GM18499 (cell line): ENCODE measurements at regions not wholly inside any gene's neighbourhood (a gene's known extent, or its start where the extent isn't known, plus 50 kb on each side); places are given as distances from the start of the nearest gene placed in this dataset.
"Not testable (repeated sequence)": the region's sequence is repeated elsewhere in the genome, so short reads cannot be mapped to it uniquely, and the experiment has no call there.

Source experiments
- ATAC-seq: cut with Tn5 transposase; IDR thresholded peaks from one replicate; pipeline ENCODE4 v1.9.1; 2021; ENCODE audit warnings: moderate number of reproducible peaks; ENCODE audit not compliant: insufficient read depth, unreplicated experiment

DNA sequence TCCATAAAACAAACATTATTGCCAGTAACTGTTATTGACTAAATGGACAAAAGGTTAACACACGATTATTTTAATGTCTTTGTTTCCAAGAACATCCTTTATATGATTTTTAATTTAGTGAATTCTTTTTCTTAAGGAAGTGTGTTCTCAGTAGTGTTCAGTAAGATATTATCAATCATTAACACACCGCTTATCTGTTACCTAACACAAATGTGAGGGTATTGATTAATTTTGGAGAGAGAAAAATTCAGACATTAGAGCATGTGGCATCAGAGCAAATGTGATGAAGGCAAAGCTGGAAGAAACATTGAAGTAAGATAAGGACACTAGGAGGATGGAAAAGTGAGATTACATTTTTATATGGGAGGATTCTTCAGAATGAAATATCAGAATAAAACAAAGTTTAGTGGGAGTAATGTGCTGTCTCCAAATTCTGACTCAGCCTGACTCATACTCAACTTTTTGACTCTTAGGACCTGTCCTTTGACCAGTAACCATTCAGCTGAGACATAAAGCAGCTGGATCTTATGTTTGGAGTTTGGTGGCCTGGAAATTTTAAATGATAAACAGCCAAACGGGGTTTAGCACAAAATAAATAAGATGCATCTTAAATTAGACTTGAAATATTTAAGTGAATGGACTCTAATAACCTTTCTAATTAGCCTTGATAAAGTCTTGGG lies 348.6 kb downstream of the CD109 start:
- ATAC-seq, result no peak

DNA sequence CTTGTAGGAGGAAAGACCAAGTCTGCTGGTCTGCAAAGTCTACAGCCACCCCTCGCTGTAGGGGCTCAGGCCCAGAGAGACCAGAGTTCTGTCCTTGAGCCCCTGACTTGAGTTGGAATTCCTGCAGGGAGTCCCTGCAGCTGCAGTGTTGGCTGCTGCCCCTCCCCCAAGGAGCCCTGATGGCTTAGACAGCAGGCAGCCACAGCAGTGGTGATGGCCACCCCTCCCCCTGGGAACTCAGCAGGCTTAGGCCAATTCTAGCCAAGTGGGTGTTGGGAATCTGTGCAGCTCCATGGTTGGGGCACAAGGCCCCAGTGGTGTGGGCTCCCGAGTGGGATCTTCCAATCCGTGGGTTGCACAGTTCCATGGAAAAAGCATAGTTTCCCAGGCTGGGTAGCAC lies 345.4 kb downstream of the CD109 start:
- no peak for ATAC-seq

DNA sequence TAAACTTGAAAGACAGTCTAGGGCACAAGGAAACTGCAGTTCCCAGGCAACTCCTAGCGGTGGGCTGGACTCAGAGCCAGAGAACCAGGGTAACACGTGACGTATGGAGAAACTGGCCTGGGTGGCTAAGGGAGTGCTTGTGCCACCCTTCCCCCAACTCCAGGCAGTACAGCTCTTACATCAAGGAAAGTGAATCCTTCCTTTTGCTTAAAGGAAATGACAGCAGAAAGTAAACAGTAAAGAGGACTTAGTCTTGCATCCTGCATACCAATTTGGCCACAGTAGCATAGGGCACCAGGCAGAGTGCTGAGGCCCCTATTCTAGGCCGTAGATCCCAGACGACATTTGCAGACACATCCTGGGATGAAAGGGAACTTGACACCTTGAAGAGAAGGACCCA lies 322.8 kb downstream of the CD109 start:
- no peak for ATAC-seq

DNA sequence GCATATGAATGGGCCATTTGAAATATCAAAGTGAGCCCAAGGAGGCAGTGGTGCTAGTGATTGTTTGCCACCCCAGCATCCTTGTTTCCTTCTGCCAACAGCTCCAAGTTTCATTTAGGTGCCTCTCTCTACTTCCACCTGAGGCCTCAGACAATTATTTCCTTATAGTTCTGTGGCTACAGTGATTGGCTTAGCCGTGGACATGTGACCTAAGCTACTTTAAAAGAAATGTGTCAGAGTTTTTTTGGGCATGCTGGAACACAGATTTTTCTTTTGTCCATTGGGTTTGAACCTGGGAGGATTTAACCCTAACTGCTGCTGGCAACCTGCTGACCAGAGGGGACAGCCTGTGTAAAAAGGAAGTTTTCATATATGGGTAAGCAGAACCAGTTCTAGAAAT lies 319.4 kb downstream of the CD109 start:
- ATAC-seq, result no peak

DNA sequence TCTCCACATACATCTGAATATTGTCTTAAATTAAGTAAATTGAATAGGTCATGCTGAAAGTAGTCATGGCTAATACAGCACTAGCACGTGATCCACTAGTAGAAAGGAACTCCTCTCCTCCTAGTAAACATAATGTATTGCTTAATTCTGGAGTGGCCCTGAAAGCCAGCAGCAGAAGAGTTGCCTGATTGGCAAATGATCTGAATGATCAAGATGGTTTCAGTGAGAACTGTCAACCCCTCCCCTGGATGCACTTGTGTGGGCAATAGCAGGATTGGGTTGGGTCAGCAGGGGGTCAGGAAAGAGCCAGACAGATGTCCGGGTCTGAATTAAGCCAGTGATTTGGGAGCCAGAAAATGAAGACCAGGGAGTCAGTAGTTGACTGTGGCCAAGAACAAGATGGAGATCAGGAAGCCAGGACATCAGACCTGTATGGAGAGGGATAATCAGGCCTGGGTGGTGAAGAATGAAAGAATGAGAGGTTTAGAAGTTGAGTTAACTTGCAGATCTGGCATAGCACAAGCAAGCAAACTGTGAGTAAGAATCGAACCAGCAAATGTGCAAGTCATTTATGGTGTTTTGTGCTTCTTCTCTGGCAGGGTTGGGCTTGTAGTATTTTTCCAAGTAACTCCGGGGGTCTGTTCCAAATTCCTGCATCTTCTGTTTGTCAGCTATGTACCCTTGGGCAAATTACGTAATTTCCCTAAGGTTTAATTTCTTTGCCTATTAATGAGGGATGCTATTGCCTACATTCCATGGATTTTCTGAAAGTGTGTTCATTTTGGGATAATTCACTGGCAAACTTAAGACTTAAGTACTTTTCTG lies 304.9 kb downstream of the CD109 start:
- no peak for ATAC-seq

DNA sequence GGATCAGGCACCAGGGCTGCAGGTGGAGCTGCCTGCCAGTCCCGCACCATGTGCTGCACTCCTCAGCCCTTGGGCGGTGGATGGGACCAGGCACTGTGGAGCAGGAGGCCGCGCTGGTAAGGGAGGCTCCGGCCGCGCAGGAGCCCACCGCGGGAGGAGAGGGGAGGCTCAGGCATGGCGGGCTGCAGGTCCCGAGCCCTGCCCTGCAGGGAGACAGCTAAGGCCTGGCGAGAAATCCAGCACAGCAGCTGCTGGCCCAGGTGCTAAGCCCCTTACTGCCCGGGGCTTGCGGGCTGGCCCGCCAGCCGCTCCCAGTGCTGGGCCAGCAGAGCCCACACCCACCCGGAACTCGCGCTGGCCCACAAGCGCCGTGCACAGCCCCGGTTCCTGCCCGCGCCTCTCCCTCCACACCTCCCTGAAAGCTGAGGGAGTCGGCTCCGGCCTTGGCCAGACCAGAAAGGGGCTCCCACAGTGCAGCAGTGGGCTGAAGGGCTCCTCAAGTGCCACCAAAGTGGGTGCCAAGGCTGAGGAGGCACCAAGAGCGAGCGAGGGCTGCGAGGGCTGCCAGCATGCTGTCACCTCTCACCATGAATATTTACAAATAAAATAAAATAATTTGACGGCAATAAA lies 294.7 kb downstream of the CD109 start:
- ATAC-seq, result not testable (repeated sequence)

DNA sequence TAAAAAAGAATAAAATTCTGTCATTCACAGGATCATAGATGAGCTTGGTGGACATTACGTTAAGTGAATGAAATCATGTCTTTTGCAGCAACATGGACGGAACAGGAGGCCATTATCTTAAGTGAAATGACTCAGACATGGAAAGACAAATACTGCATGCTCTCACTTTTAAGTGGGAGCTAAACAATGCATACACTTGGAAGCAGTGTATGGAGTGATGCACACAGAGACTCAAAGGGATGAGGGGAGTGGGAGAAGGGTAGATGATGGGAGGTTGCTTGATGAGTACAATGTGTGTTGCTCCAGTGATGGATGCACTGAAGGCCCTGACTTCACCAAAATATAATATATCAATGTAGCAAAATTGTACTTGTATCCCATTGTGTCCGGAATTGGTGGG lies 293.4 kb downstream of the CD109 start:
- no peak for ATAC-seq

DNA sequence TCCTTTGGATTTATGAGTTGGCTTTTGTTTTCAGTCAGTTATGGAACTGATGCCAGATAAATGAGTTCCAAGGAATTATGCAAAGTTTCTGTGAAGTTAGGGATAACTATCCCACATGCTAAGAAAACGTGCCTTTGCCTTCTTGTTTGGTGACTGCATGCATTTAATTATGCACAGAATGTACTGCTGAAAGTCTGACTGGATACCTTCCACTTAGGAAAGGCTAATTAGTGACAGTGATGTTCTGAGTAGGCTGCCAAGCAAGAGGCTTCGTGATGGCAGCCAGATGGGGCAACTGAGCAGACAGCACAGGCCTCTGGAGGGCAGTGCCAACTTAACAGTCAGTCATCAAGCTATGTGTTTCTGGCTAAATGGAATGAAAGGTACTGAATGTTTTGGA lies 289.9 kb downstream of the CD109 start:
- no peak for ATAC-seq

DNA sequence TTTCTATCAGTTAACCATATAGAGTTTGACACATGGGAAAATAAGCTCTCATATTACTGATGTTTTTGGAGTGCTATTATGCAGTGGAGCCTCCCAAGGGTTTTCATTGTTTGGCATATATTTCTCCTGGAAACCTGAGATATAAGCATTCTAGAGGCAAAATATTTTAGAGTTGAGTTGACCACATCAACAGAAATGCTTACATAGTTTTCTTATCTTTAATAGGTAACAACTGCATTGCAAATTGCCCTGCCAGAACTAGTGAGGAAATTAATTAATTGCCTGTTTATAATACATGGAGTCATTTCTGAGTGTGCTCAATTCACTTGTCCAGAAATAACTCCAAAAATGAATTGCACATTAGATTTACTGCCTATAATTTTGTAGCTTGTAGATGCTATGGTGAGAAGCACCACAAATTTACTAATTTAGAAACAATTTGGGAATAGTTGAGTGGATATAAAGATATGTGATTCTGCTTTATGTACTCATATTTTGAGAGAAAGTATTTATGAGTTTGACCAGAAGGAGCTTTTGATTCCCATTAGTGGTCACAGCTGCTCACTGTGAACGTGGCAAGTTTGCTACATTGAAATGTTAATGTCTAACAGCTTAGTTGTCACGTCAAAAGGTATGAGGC lies 288.7 kb downstream of the CD109 start:
- ATAC-seq, result no peak

DNA sequence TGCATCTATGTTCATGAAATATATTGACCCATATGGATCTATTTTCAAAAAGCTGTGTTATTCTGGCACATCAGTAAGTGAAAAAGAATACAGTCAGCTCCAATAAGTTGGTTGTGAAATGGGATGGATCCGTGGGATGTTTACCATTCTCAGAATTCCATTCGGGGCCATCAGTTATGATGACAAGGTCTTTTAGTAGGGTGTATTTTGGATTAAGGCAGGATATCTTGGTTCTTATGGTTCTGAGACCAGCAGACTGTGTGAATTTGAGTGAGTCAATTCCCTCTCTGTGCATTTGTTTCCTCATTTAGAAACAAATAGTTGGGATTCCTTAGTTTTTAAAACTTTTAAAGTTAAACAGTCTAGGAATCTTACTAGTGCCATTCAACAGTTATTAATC lies 287.4 kb downstream of the CD109 start:
- no peak for ATAC-seq

DNA sequence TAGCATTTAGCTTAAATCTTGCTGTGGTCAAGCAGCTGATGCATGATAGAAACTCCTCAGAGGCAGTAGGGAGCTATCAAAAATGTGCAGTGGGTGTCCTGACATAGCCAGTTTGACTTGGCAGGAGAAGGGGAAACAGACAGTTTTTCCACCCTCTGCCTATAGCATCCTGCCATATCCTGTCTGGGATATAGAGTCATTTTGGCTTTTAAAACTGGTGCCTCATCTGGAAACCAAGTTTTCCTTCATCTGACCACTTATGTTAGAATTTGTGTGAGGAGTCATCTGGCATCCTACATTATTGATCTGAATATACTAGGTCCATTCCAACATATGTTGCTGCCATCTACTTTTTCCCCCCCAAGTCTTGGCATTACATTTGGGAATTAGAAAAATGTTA lies 284.1 kb downstream of the CD109 start:
- ATAC-seq, result no peak

DNA sequence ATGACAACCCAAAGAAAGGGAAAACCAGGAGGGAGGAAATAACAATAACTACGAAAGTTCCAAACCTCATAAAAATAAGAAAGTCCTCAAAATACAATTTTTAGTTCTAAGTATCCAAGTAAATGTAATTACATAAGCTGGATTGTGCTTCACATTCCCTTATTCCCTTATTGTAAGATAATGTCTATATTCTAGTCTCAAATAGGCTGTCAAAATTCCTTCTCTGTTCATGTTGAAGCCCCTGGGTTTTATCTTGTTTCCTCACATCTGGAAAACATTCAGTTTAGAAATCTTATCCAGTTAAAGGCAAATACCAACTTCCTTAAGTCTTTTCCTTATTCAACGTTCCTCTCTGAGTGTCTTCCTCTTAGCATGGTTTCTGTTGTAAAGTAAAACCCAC lies 282.3 kb downstream of the CD109 start:
- no peak for ATAC-seq

DNA sequence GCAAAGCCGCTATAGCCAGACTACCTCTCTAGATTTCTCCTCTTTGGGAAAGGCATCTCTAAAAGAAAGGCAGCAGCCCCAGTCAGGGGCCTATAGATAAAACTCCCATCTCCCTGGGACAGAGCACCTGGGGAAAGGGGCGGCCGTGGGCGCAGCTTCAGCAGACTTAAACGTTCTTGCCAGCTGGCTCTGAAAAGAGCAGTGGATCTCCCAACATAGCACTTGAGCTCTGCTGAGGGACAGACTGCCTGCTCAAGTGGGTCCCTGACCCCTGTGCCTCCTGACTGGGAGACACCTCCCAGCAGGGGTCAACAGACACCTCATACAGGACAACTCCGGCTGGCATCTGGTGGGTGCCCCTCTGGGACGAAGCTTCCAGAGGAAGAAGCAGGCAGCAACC lies 276.5 kb downstream of the CD109 start:
- ATAC-seq, result not testable (repeated sequence)

DNA sequence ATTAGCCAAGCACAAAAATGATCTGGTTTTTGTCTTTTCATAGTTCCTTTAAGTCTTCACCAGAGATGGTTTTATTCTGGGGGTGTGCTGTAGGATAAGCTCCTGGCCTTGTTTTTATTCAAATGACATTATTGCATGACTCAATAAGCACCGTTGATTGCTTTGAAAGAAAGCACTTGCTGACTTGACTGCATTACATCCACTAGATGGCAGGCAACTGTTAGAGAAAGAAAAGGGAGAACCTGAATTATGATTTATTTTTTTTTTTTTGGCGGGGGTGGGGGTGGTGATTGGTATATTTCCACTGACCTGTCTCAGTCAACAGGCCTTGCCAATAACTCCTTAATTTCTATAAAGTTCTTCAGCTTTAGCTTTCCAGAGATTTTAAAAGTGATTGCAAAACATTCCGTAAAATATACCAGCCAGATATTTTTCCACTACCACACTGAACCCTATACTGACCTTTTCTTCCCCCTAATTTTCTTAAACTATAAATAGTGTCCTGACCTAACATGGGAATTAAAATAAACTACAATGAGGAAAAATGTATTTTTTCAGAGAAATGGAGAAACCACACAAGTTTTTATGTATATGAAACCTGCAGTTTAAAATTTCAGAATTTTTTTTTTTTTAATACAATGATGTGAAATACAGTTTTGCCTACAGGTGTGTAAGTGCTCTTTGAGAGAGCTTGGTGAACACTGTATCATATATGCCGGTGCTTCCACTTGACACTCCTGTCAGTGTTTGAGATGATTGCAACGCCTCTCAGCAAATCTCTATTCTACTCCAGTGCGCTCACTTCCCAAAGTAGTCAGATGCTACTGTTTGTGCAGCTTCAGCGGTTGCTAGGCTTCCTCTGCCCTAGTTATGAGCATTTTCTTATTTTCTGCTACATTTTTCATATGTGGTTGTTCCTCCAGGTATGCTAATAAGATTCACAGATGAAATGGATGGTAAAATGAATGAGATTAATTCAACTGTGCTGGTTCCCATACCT lies 274.3 kb downstream of the CD109 start:
- ATAC-seq, result no peak

DNA sequence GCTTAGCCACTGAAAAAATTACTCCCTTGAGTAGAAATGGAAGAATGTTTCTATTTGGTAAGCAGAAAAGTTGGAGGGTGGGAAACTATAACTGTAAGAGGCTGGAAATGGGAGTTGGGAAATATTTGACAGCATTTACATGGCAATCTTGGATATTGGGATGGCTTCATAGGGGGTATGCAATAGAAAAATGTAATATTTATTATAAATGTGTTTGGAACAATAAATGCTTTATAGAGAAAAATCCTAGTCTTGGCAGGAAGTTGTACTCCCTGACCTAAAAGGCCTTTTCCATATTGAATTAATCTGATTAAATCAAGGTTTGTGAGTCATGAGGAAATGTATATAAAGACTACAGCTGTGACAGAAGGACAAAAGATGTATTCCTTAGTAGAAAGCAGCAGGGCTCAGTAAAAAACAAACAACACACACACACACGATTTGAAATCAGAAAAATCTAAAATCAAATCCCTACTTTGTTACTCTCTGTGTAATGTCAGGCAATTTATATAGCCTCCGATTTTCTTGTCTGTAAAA lies 272.3 kb downstream of the CD109 start:
- no peak for ATAC-seq

DNA sequence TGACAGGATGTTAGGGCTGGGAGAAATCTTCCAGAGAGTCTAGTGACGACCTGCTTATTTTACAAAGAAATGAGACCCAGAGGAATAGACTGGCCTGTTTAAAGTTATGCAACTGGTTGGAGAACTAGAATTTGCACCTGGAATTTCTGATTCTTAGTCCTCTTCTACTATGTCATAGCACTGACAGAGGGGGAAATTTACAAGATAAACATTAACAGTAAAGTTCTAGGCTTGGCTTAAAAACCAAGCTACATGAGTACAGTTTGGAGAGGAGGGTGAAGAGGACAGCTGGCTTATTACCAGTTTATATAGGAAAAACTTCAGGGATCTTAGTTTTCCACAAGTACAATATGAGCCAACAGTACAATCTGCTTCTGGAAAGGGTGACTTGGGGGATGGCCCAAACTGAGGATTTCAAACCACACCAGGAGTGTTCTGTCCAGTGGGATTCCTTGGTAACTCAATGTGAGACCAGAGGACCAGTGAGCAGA lies 269.6 kb downstream of the CD109 start:
- no peak for ATAC-seq

DNA sequence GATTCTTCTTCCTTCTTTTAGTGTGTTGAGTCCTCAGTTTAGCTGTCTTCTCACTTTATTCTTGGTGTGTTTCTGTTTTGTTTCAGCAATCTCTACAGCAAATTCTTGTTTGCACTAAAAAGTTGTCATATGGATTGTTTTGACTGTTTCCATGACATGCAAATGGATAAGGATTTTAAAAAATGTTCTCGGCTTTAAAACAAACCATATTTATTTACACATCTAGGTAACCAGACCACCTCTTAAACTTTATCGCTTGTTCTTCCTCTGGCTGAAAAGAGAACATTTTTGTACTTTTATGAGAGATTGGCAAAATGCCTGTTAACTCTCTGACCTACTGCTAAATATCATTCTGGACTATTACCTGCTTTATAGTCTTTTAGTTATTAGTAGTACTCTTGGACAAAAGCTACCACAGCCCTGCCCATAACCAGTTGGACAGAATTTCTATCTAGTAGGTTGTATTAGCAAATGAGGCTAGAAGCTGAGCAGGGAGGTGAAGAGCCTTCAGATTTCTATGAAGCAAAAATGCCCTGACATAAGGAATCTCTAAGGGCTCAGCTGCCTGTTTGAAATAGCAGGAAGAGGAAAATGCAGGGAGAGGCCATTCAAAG lies 268.3 kb downstream of the CD109 start:
- ATAC-seq, result no peak

DNA sequence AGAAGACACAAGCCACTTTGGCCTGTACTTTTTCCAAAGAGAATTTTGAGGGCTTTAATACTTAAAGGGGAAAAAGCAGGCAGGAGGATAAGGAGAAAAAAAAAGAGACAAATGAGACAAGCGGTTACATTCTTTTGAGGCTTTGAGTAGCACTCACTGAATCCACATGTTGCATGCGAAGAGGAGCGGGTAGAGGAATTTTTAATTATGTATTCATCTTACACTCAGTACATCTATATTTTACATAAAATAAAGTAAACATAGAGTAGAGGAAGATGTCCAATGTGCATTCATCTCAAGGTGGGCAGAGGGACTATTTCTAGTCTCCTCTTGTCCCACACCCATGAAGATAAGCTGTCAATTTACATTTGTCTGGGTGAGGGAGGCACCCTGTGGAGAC lies 266.9 kb downstream of the CD109 start:
- no peak for ATAC-seq

DNA sequence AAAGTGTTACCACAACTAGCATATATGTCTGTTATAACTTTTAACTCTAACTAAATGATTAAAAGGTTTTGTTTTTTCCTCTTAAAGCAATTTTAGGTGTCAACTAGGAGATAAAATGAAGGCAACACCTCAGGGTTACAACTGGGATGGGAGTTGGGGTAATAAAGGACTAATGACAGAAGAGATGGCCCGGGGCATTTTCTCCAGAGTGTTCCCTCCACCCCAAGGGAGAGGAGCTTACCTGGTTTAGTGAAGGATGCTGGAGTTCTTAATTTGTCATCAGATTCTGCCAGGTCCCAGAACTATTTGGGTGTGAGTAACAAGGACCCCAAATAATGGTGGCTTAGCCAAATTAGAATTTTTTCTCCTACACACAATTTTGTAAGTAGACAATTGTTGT lies 260.3 kb downstream of the CD109 start:
- no peak for ATAC-seq
